Tibial nerve (tissue), 3 donors: ENCODE measurements at regions not wholly inside any gene's neighbourhood (a gene's known extent, or its start where the extent isn't known, plus 50 kb on each side); places are given as distances from the start of the nearest gene placed in this dataset.

Experiments used
- EP300 ChIP-seq, 2 donors: sonication (generic); formaldehyde crosslinking; IDR thresholded peaks; one replicate each; pipeline ENCODE4 v1.6.1; 2017; ENCODE audit warnings: antibody characterized with exemption in 2 of 2, mild to moderate bottlenecking in 1 of 2
- POLR2A ChIP-seq, 2 donors: fragments of 450-650 bp; IDR thresholded peaks; one replicate each; pipeline ENCODE4 v1.6.1; 2017; ENCODE audit warnings: antibody characterized with exemption in 2 of 2, mild to moderate bottlenecking in 2 of 2, moderate library complexity in 2 of 2

GRCh38 chr1:187433598-187433997, 604.8 kb downstream of the PLA2G4A start:
- TF ChIP-seq EP300 (IDR thresholded peaks at IDR 0.05) (no peak), POLR2A (IDR thresholded peaks at IDR 0.05) (no peak)
